B cell (primary cell): ENCODE measurements at regions not wholly inside any gene's neighbourhood (a gene's known extent, or its start where the extent isn't known, plus 50 kb on each side); places are given as distances from the start of the nearest gene placed in this dataset.

ENCODE experiments used
- EZH2 ChIP-seq: IDR thresholded peaks from 2 replicates; pipeline ENCODE4 v1.6.1; 2012; ENCODE audit warnings: borderline replicate concordance, low read depth, mild to moderate bottlenecking, moderate library complexity, low read length; ENCODE audit not compliant: insufficient read depth, poor library complexity, severe bottlenecking
- TF ChIP-seq, protein P1 (sequence below): fragments of 200-600 bp; IDR thresholded peaks from one replicate; pipeline ENCODE4 v1.8.0; 2022; ENCODE audit warnings: antibody characterized with exemption, mild to moderate bottlenecking

DNA sequence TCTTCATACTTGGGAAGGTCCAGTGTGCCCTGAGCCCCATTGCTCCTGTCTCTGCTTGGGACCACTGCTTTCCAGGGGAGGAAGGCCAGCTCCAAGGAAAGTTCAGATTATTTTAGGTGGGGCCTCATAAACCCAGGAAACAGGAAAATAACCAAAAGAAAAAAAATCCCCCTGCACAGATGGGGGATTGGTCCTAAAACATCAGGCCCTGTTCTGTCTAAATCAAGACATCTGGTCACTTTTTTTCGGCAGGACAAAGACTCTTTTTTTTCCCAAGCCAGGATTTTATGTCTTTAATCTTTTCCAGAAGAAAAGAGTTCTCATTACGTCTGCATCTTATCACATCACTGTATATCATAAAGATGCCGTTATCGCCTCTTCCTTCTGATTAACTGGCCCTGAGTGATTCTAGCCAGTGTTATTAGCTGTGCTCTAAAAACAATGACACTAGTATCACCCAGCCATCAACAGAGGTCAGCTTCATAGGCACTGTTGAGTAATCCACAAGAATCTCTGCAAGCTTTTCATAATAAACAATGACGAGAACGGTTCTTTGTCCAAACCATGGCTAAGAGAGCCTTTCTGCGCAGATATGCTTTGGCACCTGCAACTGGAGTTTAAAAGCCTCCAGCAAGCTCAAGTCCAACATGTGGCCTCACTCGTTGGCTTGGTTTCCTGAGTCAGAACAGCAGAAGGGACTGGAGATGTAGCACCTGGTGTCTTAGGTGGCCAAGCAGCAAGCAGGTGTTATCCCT lies 138.2 kb downstream of the VAPA start:
- TF ChIP-seq, protein P1, sequence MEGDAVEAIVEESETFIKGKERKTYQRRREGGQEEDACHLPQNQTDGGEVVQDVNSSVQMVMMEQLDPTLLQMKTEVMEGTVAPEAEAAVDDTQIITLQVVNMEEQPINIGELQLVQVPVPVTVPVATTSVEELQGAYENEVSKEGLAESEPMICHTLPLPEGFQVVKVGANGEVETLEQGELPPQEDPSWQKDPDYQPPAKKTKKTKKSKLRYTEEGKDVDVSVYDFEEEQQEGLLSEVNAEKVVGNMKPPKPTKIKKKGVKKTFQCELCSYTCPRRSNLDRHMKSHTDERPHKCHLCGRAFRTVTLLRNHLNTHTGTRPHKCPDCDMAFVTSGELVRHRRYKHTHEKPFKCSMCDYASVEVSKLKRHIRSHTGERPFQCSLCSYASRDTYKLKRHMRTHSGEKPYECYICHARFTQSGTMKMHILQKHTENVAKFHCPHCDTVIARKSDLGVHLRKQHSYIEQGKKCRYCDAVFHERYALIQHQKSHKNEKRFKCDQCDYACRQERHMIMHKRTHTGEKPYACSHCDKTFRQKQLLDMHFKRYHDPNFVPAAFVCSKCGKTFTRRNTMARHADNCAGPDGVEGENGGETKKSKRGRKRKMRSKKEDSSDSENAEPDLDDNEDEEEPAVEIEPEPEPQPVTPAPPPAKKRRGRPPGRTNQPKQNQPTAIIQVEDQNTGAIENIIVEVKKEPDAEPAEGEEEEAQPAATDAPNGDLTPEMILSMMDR, result no peak
- TF ChIP-seq EZH2, result no peak
